Hematopoietic multipotent progenitor cell treated with erythropoietin and hydrocortisone succinate and interleukin-3 and kit ligand, for 15 days (in vitro differentiated cells): ENCODE measurements at regions not wholly inside any gene's neighbourhood (a gene's known extent, or its start where the extent isn't known, plus 50 kb on each side); places are given as distances from the start of the nearest gene placed in this dataset.

Experiments used
- DNase-seq: peaks from one replicate; pipeline ENCODE4 v3.0.0-alpha.2; 2015; ENCODE audit warnings: low spot score

DNA sequence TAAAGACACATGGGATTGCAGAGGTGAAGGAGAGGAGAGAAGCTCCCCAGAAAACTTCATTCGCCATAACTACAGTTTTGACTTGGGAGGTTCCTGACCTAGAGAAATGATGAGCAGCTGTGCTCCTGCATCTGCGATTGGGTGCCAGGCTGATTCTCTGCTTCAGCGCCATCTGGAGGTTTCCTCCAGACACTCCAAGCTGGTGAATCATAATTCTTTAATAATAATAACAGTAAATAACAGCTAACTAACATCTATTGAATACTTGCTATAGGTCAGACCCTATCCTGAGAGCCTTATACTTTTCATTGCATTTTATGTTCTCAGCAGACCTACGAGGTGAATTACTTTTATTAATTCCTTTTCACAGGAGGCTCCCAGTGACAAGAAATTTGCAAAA lies 575.8 kb downstream of the TOX3 start:
- DNase-seq = no peak

DNA sequence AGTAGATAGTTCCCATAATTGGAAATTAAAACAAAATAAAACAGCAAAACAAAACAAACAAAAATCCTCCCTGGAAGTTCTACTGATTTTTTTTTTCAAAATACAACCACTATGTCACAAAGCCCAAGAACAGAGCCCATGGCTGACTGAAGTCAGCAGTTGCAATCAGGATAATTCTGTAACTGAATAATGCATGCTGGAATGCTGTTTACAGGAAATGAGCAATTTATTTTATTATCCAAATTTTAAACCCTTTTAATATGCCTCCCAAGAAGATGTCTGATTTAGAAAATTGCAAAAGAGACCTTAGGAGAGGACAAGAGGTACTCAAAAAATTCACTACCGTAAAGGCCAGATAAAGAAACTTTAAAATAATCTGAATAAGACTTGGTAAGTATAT lies 578.2 kb downstream of the TOX3 start:
- no peak for DNase-seq

DNA sequence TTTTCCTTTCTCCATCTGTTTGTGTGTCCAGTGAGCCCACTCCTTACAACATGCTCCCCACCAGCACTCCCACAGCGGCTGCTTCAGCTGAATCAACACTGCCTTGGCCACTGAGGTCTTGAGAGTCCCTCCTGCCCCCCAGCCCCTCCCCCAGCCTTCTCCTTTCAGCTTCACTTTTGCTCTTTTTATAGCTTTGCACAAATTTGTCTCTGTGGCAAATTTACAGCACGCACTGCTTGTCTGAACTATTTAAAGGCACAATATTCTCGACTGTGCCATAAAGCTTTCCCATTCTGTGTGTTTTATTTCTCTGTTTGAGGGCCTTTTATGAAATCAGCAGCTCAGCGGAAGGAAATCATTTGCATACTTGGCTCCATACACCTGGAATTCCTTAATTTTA lies 579.3 kb downstream of the TOX3 start:
- no peak for DNase-seq

DNA sequence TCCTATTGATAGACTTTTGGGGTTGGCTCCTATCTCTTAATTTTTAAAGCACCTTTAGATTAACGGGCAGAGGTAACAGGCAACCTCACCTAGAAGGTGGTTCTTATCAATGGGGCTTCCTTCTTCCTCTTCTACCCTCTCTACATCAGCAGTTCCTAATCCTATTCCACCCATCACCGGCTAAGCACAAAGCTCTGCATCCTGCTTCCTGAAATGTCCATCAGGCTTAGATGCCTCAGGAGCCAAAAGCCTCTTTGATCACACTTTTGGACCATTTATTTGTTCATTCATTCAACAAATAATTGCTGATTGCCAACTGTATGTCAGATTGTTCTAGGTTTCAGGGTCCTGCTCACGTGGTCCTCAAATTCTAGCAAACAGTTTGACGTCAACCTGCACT lies 586.0 kb downstream of the TOX3 start:
- no peak for DNase-seq

DNA sequence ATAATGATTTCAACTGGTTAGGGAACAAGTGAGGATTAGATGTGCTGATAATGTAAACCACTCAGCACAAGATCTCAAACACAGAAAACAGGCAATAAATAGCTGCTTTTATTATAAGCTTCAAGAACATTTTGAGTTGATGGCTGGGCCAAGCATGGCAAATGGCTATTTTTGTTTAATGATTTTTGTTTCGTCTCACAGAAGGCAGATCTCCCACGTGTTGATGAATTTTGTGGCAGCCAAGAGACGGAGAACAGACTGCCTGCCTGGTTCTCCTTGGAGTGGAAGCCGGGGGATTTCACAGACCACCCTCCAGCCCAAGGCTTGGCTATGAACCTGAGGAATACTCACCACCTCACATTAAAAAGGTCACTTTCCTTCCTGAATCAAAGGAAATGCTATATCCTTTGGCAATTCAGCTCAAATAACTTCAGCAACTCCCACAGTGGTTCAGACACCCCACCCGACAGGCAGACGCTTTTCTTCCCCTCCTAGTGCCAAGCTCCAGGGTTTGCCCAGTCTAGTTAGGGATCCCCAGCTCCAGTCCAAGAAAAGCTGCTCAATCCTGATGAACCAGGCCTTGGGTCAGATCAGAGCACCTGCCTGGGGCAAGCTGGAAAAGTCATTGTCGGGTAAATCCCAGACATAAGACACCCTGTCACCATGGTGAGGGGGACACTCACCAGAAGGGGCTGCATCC lies 593.5 kb downstream of the TOX3 start:
- no peak for DNase-seq

DNA sequence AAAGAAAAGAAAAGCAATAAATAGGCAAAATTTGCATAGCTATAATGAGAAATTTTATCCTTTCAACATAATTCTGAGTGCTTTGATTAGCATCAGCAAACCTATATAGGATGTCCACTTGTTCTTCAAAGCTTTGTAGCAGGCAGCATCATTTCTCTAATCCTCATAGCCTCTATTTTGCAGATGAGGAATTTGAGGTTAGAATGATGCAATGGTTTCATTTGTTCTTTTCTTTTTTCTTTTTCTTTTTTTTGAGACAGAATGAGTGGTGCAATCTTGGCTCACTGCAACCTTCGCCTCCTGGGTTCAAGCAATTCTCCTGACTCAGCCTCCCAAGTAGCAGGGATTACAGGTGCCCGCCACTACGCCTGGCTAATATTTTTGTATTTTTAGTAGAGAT lies 594.4 kb downstream of the TOX3 start:
- DNase-seq = no peak

DNA sequence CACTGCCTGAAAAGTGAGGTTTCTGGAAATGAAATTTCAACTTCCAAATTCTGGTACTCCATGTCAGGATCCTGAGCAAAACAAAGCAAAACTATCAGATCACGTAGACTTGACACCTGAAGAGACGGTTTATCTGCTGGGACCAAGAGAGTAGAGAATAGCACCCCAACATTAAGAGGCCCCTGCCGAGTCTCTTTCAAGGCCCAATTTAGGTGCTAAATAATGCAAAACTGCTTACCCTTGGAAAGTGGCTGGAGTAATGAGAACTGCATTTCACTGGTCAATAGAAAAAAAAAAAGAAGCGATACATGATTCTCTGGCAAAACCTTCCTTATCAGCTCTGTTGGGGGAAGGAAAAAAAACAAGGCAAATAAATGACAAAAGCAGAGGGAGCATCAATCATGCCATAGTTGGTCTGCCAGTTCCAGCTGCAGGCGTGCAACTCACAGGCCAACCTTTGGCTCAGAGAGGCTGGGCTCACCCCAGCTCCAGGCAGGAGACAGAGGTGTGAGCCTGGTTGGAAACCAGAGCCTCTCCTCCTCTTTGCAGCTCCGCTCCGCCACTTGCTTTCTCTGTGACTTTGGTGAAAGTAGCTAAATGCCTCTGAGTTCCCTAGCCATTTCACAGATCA lies 595.2 kb downstream of the TOX3 start:
- no peak for DNase-seq

DNA sequence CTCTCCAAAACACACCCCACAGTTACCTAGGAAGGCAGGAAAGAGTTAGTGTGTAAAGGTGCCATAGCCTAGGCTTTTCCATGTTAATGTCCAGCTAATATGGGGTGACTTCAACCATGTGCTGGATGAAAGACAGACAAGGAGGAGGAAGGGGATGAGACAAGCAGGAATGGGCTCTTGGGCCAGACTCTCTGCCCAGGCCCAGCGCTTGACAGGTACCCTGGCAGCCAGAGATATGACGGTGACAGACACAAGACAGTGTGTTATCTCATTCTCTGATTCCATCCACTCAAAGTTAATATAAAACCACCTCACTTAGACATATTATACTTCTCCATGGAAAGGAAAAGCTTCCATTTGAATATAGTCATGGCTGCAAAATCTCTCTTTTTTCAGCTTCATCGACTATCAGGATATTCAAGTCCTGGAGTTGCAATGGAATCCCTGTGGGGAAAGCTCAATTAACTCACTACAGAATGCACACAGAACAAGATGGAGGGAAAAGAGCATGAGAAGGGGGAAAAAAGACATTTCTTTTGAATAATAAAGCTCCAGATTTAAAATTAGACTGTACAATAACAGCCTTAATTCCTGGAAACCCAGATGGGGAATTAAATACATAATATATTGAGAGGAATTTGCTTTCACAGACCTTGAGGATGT lies 596.7 kb downstream of the TOX3 start:
- DNase-seq = no peak

DNA sequence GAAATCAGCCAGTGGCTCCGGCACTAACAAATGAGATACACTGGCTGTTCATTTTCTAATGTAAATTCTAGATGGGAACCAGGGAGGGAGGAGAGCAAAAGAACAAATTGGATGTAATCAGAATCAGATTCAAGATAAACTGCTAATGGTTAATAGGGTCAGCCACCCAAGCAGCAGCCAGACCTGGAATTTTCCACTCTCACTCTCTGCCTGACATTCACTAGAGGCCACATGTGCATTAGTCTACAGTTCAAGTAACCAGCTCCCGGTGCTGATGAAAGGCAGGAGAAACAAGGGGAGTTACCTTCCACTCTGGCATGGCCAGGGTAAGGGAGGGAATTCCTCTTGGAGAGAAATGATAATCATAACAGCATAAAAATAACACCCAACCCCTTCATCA lies 597.7 kb downstream of the TOX3 start:
- DNase-seq = no peak

DNA sequence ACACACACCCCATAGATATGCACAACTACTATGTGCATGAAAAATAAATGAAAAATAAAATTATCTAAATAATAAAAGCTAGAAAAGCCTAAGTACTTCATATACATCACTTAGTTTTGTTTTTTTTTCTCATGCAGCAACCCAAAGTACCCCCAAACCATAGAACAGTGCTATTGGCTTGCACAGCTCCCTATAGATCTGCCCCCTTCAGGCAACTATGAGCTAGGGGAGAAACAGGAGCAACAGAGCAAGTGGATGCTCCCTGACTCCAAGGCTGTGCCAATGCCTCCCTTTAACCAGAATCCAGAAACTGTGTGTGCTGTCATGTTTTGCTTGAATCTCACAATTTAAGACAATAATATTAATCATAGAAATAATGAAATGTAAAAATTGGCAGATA lies 605.5 kb downstream of the TOX3 start:
- no peak for DNase-seq

DNA sequence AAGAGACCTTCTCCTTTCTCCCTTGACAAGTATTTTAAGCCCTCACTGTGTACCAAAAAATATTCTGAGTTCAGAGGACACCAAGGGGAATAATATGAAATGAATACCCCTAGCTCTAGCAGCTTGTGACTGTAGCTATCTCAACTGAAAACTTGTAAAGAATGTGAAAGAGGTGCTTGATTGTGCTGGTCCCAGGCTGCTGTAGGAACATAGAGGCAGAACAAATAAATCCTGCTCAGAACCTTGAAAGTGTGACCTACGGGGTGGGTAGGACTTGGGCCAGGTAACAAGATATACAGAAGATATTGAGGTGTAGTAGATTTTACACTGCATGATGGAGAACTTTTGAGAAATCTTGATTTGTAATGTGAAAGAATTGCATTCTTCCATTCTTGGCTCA lies 606.8 kb downstream of the TOX3 start:
- DNase-seq = no peak

DNA sequence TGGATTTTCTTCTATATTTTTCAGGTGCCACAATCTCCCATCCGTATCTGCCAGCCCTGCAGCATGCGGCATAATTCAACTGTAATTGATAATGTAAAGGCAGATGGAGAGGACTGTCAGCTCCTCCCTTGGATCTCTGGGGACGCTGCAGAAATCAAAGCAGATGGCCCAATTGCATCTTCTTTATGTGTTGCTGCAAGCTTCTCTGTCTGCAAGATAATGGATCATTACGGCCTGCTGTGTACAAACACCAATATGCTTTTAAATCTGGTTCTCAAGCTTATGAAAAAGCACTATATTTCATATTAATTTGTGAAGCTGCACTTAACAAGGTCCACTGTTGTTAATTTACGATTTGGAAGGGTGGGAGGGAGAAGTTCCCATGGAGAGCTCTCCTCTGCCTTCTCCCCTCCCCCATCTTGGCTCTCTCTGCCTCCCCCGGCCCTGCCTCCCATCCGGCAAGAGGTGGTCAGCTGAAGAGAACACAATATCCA lies 607.5 kb downstream of the TOX3 start:
- no peak for DNase-seq

DNA sequence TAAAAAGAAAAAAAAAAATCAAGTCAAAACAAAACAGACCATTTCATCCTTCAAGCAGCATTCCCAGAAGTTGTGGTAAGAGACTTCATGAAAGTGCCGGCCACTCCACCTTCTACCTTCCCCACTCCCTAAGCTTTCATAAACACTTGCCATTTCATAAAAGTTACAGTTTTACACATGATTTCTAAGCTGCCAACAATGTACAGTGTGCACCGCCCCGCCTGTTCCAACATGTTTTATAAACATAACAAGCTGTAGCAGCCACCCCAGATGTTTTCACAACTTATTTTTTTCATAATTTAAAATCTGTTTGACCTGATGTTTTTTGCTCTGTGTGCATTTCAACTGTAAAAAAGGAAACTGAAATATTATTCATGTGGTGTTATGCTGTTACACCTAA lies 608.1 kb downstream of the TOX3 start:
- no peak for DNase-seq

DNA sequence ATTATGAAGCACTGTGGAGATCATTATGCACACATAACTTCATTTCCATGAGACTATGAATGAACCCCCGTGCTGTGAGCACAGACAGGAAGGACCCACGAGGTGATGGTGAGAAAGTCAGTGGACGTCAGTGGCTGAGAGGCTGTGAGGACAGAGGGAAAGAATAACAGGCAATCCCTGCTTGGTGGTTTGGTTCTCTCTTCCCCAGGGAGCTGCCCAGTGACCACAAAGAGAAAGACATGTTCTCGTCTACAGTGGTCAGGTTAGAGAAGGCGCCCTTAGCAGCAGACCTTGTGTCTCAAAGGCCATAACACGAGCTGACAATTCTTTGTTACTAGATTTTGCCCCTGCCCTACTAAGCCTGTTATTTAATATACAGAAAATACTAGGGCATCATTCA lies 609.2 kb downstream of the TOX3 start:
- DNase-seq = no peak

DNA sequence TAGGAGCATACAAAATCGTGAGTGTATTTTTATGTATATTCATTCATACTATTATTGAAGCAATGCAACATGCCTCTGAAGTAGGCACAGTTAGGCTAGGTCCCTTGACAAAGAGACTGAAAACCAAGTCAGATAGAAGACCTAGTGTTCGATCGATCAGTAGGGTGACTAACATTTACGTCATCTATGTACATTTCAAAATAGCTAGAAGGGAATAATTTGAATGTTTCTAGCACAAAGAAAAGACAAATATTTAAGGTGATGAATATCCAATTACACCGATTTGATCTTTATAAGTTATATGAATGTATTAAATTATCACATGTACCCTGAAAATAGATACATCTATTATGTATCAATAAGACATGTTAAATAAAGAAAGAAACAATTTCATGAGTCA lies 610.1 kb downstream of the TOX3 start:
- DNase-seq = no peak

DNA sequence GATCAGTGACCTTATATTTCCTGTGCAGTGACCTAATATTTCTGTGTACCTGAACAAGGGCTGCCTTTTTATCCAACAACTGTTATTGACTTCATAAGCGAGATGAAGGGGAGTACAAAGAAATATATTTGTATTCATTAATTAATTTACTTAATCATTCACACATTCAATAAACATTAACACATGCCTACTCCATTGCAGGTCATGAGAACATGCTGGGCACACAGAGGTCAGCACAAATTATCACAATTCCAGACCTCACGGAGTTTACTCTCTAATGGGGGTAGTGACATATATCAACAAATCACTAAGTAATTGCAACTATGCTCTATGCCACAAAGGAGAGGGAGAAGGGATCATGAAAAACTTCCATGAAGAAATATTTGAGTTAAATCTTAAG lies 614.6 kb downstream of the TOX3 start:
- no peak for DNase-seq

DNA sequence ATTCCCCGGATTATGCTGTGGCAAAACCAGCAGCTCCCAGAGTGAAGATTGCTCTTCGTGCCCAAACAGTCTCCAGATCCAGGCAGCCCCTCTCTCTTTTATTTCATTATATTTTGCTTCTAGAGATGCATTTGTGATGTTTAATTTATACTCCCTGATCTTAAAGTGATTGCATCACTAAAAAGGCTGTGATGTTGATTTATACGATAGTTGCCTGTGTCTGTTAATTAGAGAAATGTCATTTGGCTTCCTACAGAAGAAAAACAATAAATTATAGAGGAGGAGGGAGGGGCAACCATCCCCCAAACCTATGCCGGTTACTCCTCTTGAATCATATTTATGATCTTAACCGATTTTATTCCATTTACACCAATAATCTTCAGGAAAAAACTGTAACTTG lies 615.3 kb downstream of the TOX3 start:
- no peak for DNase-seq

DNA sequence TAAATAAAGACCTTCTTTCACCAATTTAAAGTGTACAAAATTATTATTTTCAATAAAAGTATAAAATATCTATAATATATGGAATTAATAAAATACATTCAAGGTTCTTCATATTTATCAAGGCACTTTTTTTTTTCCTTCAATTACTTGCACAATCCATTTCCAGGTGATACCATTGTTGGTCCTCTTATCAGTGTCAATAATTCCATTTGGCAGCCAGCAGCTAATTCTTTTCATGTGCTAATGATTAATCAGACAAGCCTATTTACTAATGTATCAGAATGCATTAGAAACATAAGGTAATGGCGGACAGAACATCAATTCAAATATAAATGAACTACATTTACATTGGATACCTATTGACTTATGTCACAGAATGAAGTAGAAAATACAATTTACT lies 622.2 kb downstream of the TOX3 start:
- no peak for DNase-seq

DNA sequence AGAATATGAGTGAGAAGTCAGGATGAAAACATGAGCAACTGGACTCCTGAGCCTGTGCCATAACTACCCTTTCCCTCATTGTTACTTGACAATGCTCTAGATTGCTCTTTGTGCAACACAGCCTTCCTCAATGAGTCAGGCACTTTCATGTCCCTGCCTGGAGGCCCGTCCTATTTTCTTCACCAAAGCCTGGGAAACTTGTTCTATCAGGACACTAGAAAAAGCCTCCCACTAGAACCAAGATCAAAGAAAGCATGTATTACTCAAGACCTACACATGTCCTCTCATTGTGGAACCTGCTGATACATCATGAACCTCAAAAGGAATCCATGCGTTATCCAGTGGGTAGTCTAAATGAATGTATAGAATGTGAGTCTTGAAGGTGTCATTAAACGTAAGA lies 624.5 kb downstream of the TOX3 start:
- DNase-seq = no peak

DNA sequence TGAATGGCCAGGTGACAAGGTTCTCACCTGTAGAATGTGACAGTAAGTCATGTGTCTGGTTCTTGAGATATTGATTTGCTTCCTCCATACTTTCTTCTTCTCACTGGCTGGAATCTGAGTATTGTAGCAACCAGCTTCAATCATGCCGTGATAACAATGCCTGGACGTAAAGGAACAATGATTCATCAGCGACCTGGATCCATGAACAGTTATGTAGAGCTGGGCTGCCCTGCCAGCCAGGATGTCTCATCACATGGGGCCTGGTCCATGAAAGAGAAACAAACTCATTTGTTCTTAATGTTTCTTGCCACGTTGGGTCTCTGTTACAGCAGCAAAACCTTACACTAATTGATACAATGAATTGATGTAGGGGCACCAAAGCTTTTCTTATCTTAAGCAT lies 627.2 kb downstream of the TOX3 start:
- no peak for DNase-seq

DNA sequence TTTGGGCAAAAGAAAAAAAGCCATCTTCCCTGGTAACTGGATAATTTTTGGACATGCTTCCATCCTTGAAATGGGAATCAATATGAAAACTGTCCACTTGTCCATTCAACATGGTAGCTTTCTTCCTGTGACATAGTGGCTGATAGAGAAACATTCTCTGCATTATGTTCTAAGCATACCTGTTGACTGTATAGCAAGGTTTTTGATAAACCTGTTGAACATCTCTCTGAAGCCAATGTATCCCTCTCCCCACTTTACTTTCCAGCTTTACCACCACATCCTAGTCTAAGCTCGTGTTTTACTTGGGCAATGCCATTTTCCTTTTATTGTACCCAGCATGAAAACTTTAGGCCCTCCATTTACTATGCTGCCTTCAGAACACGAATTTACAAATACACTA lies 630.1 kb downstream of the TOX3 start:
- no peak for DNase-seq

DNA sequence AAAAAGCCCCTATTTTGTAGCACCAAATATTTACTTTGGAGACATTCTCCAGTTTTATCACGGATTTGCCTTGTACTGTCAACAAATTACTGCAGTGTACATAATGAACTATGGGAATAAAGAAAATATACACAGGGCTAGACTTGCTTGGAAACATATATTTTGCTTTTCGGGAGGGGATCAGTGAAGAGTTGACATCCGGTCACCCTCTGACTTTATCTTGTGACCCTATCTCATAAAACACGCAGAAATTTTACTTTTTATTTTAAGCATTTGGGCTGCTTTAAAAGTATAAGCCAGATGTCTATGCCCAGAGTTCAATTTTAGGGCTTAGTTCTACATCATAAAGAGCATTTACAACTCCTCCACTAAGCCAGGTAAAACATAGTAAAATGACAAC lies 630.7 kb downstream of the TOX3 start:
- no peak for DNase-seq

DNA sequence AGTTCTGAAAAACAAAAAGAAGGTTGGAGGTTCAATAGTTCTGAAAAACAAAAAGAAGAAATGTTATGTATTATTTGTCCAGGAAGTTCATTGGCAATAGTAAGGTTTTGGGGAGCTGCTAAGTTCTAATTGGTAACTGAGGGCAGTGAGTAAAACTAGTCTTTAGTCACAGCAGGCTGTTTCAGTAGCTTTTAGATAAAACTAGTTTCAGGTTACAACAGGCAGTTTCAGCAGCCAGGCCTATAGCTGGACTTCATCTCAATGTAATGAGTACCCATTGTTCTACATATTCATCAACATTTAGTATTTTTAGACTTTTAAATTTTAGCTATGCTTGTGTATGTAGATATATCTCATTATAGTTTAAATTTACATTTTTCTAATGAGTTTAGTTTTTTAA lies 639.3 kb downstream of the TOX3 start:
- DNase-seq = no peak
